HEK293T (cell line): ENCODE measurements at regions not wholly inside any gene's neighbourhood (a gene's known extent, or its start where the extent isn't known, plus 50 kb on each side); places are given as distances from the start of the nearest gene placed in this dataset.

Experiments
- FOXA1 ChIP-seq: fragments of 450-650 bp; IDR thresholded peaks from 2 replicates; pipeline ENCODE4 v1.6.1; 2016; ENCODE audit warnings: mild to moderate bottlenecking
- FOXM1 ChIP-seq: fragments of 450-650 bp; IDR thresholded peaks from 2 replicates; pipeline ENCODE4 v1.6.1; 2017; ENCODE audit warnings: mild to moderate bottlenecking, borderline replicate concordance
- HDGF ChIP-seq: fragments of 450-650 bp; IDR thresholded peaks from 2 replicates; pipeline ENCODE4 v1.6.1; 2017; ENCODE audit warnings: antibody characterized with exemption, borderline replicate concordance
- ZNF384 ChIP-seq: fragments of 450-650 bp; IDR thresholded peaks from 2 replicates; pipeline ENCODE4 v1.6.1; 2016

- TF ChIP-seq HDGF (no peak), FOXM1 (no peak), ZNF384 (no peak), FOXA1 (no peak)
Observed at GRCh38 chr2:163490281-163490680, 245.5 kb downstream of the FIGN start.
